Cardiac fibroblast (primary cell): ENCODE measurements at regions not wholly inside any gene's neighbourhood (a gene's known extent, or its start where the extent isn't known, plus 50 kb on each side); places are given as distances from the start of the nearest gene placed in this dataset.

Experiments
- DNase-seq, 2 donors: peaks; one replicate each; pipeline versions ENCODE4 v3.0.0 to v3.0.0-alpha.2; 2010; ENCODE audit warnings: low read depth in 2 of 2
- H3K4me3 ChIP-seq, 2 donors: replicated peaks in 1 of 2; 1 replicate in 1 of 2; 2 replicates in 1 of 2; pipeline ENCODE4 v1.5.1; 2011; ENCODE audit warnings: low read depth in 2 of 2, low read length in 2 of 2, mild to moderate bottlenecking in 2 of 2, moderate library complexity in 1 of 2
- CTCF ChIP-seq: IDR thresholded peaks from one replicate; pipeline ENCODE4 v1.5.1; 2011; ENCODE audit warnings: low read depth, mild to moderate bottlenecking, low read length, inconsistent platforms

GRCh38 chr4:181757098-181757497, 486.1 kb upstream of the TENM3 start:
- DNase-seq = no peak
- H3K4me3 ChIP-seq = no peak overlapping the region
- no peak for TF ChIP-seq CTCF

GRCh38 chr4:181757910-181758660, 485.1 kb upstream of the TENM3 start:
- no peak for DNase-seq
- no peak for TF ChIP-seq CTCF
- no peak overlapping the region for H3K4me3 ChIP-seq

- TF ChIP-seq CTCF = no peak
- H3K4me3 ChIP-seq = no peak overlapping the region
- DNase-seq = no peak
Measured at GRCh38 chr4:181760560-181760959, 482.6 kb upstream of the TENM3 start.

- TF ChIP-seq CTCF = no peak
- H3K4me3 ChIP-seq = no peak overlapping the region
- DNase-seq = peak; percentile 22 to 43
Measured at GRCh38 chr4:181761156-181761555, 482.0 kb upstream of the TENM3 start.

- no peak for DNase-seq
- H3K4me3 ChIP-seq = no peak overlapping the region
- no peak for TF ChIP-seq CTCF
Measured at GRCh38 chr4:181766061-181766548, 477.1 kb upstream of the TENM3 start.

GRCh38 chr4:181770971-181771370, 472.2 kb upstream of the TENM3 start:
- DNase-seq = no peak
- no peak for TF ChIP-seq CTCF
- no peak overlapping the region for H3K4me3 ChIP-seq

GRCh38 chr4:181775298-181775697, 467.9 kb upstream of the TENM3 start:
- H3K4me3 ChIP-seq = no peak overlapping the region
- no peak for TF ChIP-seq CTCF
- no peak for DNase-seq
